AG10803 (cell line): ENCODE measurements at regions not wholly inside any gene's neighbourhood (a gene's known extent, or its start where the extent isn't known, plus 50 kb on each side); places are given as distances from the start of the nearest gene placed in this dataset.

Experiments
- DNase-seq: peaks from one replicate; pipeline ENCODE4 v3.0.0; 2010; ENCODE audit warnings: low read depth
- H3K4me3 ChIP-seq: 2 replicates; pipeline ENCODE4 v1.5.1; 2011; ENCODE audit warnings: mild to moderate bottlenecking, low read length, control low read depth
- TF ChIP-seq, protein P1 (sequence below): conservative IDR thresholded peaks from 2 replicates; pipeline ENCODE4 v1.5.1; 2011; ENCODE audit warnings: mild to moderate bottlenecking, low read length, control low read depth, inconsistent platforms

DNA sequence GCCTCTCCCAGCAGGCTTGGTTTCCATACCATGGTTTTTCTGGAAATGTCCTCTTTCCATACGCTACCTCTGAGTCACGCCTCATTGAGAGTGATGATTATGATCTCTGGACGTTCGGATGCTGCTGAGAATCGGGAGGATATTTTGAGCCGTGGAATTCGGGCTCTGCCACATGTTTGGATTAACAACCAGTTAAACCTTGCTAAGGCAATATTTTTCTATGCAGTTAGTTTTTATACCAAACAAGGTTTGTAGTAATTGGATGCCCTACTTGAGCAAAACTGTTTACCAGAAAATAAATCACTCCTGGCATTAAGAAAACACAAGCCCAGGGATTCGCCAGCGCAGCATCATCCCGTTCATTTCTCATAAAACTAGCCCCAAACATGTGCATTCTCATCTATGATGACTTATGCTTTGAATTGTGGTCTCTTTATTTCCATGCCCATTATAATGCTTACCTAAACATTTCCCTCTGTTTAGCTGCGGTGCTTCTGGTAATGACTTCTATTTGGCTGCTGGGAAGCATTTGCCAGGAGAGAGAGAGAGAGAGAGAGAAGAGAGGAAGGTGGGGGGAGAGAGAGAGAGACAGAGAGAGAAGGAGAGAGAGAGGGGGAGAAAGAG lies 198.9 kb downstream of the CLIC5 start:
- TF ChIP-seq, protein P1, sequence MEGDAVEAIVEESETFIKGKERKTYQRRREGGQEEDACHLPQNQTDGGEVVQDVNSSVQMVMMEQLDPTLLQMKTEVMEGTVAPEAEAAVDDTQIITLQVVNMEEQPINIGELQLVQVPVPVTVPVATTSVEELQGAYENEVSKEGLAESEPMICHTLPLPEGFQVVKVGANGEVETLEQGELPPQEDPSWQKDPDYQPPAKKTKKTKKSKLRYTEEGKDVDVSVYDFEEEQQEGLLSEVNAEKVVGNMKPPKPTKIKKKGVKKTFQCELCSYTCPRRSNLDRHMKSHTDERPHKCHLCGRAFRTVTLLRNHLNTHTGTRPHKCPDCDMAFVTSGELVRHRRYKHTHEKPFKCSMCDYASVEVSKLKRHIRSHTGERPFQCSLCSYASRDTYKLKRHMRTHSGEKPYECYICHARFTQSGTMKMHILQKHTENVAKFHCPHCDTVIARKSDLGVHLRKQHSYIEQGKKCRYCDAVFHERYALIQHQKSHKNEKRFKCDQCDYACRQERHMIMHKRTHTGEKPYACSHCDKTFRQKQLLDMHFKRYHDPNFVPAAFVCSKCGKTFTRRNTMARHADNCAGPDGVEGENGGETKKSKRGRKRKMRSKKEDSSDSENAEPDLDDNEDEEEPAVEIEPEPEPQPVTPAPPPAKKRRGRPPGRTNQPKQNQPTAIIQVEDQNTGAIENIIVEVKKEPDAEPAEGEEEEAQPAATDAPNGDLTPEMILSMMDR, result no peak
- no peak overlapping the region for H3K4me3 ChIP-seq
- DNase-seq, result no peak

DNA sequence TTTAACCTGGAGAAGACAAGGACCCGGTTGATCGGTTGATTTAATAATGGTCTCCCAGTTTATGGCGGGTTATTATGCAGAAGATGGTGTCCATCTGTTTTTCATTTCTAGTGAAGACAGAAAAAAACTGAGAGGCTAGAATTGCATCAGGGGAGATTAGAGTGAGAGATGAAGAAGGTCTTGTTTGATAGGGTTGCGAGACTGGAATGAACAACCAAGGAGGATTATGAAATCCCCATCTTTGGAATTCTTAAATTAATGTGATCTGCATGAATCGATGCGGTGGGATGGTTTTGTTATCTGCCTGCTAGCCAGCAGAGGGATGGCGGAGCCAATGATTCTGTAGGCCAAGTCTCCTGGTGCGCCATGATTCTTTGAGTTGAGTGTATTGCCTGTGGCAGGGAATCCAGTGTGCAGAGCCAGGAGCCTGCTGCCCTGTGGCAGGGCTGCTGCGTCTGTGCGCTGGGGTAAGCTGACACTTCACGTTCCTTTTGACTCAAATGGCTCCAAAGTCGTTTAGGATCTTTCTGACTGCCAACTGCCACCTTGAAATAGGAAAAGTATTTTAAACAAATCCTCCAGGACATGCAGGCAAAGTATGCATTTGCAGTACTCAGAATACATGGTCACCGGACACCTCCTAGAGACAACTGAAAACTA lies 200.1 kb downstream of the CLIC5 start:
- DNase-seq, result no peak
- H3K4me3 ChIP-seq, result no peak overlapping the region
- TF ChIP-seq, protein P1, result no peak

DNA sequence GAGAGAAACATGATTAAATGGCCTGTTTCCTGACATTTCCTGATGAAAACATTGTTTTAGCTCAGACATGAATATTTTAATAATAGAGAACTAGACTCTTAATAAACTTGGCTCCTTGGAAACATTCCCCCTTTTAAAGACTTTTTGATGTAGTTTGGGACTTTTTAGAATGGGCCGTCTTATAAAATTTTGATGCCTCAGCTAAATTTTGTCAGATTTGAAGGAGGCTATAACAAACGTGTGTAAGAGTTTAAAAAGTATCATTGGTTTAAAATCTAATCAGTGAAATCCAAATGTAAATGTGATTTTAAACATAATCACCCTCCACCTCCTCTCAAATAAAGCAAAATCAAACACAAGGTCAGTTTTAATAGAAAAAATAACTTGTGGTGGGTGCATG lies 200.9 kb downstream of the CLIC5 start:
- no peak for DNase-seq
- no peak overlapping the region for H3K4me3 ChIP-seq
- TF ChIP-seq, protein P1, result no peak

DNA sequence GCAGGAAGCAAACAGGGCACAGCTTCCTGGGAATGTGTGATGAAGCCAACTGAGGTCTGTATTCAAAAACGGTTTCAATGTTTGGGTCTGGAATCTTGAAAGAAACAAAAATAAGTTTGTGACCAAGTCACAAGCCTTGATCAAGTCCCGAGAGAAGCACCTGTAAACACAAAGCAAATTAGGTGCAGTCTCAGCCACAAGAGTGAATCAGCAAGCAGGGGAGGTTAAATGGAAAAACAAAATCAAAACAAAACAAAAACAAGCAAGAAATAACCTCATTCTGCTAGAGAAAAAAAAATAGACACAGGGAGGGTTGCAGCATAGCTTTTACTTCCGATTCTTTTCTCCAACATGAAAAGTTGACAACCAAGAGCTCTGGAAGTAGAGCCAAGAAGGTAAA lies 201.7 kb downstream of the CLIC5 start:
- DNase-seq, result no peak
- H3K4me3 ChIP-seq, result no peak overlapping the region
- TF ChIP-seq, protein P1, result no peak

DNA sequence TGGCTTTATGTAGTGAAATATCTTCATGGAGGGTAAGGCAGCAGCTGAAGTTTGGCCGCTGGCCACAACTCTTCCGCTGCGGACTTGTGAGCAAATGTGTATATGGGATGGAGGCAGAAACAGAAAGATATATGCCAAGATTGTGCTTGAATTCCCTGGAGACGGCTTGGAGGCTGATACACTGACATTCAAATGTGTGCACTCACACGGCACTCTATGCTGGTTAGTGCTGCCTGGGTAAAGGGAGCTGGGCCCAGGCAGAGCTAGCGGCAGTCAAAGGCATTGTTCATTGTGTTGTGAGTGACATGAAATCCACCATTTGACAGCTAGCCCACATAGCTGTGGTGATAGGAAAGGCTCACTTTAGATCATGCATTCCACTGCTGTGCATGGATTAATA lies 202.7 kb downstream of the CLIC5 start:
- TF ChIP-seq, protein P1, result no peak
- H3K4me3 ChIP-seq, result no peak overlapping the region
- peak; percentile 53 for DNase-seq

DNA sequence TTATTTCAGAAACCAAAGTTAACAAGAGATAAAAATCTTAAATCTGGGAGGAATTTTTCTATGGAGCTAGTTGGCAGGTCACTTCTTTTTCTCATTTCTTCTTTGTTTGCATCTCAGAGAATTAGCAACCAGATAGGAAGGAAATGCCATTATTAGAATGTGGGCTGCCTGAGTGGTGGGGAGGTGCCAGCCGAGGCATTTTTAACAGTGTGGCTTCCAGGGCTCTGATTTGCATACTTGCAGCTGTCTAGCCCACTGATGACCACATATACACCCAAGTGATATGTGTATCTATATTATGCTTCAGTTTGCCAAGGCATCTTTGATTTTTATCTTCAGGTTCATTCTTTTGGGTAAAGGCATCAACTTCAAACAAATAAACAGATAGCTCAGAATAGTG lies 206.7 kb downstream of the CLIC5 start:
- no peak for DNase-seq
- TF ChIP-seq, protein P1, result no peak
- no peak overlapping the region for H3K4me3 ChIP-seq

DNA sequence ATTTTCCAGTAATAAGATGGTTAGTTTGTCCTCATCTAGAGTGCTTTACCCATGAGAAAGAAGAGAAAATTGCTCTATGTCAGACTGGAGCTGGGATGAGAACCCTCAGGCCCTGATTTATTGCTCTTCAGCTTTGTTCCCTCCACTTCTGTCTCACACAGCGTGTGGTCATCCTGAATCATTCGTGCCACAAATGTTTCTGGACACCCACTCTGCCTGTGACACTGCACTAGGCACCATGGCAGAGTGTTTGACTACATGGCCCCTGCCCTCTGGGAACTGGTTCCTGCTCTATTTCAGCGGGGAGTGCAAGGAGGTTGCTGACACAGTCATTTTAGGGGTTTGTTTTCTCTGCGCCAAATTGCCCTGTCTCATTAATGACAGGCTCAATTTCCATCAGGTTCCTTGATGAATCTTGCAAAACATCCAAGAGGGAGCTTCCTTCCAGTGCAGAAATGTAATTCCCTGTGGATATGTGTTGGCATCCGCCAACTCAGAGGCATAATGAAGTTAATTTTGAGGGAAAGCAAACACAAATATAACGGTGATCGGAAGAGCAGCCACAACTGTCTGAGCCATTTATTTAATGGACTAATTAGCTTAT lies 207.5 kb downstream of the CLIC5 start:
- no peak for DNase-seq
- TF ChIP-seq, protein P1, result no peak
- no peak overlapping the region for H3K4me3 ChIP-seq
